OCI-LY7 (cell line): ENCODE measurements at regions not wholly inside any gene's neighbourhood (a gene's known extent, or its start where the extent isn't known, plus 50 kb on each side); places are given as distances from the start of the nearest gene placed in this dataset.

Experiments
- CTCF ChIP-seq: fragments of 200-600 bp; sonication (generic); conservative IDR thresholded peaks from 2 replicates; pipeline ENCODE4 v1.5.1; 2014; ENCODE audit warnings: mild to moderate bottlenecking, antibody characterized with exemption, low read length, moderate library complexity, mixed read lengths
- EZH2phosphoT487 ChIP-seq: fragments of 200-600 bp; sonication (generic); IDR thresholded peaks from 2 replicates; pipeline ENCODE4 v1.6.1; 2018; ENCODE audit warnings: low read depth, borderline replicate concordance, mild to moderate bottlenecking, mixed run types, antibody characterized with exemption, low read length, moderate library complexity, mixed read lengths

GRCh38 chr11:106212081-106212480, 134.6 kb downstream of the AASDHPPT start:
- TF ChIP-seq CTCF = no peak
- no peak for TF ChIP-seq EZH2phosphoT487
